Islet precursor cell (in vitro differentiated cells): ENCODE measurements at regions not wholly inside any gene's neighbourhood (a gene's known extent, or its start where the extent isn't known, plus 50 kb on each side); places are given as distances from the start of the nearest gene placed in this dataset.

ENCODE experiments used
- DNase-seq: peaks from one replicate; pipeline ENCODE4 v3.0.0-alpha.2; 2018

DNA sequence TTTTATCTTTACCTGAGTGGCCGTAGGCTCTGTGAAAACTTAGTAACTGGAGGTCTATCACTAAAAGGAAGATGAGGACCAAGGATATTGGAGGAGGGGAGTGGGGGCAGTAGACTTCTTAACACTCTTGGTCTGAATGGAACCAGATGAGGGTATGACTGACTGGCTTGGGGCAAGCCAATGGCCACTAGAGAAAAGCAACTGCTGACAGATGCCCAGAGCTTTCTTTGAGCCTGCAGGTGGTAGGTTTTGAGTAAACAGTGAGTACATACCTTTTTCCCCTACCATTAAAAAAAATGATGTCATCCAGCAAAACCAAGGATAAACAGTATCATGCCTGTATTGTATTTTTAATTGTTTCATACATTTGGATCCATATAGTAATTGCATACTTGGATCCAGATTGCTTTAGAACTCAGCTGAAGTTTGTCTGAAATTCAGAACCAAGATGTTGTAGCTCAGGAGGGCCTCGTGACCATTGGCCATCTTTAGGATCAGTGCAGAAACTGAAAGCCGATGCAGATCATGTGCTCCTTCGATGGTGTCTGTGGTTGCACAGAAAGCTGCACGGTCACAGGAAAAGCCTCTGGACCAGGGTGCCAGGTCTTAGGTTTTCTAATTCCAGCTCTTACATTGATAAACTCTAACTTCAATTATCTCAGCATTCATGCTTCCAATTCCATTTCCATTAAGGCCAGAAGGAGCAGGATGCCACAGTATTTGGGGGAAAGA is 131.0 kb downstream of the PDGFRA start:
- no peak for DNase-seq

DNA sequence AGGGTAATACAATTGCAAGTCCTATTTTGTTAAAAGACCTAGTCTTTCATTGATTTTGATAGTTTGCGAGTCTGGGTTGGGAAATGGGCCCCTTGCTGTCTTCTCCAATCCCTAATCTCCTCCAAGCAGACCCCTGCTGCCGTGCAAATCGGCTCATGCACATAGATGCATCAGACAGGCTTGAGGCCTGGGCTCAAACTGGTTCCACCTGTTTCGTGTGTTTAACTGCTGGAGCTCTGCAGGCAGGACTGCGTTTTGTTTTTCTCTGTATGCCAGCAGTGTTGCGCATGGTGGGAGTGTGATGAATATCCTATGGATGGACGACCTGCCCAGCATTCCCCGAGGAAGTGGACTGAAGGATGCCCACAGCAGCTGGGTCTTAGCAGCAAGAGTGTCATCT is 133.9 kb downstream of the PDGFRA start:
- peak; percentile 68 for DNase-seq

DNA sequence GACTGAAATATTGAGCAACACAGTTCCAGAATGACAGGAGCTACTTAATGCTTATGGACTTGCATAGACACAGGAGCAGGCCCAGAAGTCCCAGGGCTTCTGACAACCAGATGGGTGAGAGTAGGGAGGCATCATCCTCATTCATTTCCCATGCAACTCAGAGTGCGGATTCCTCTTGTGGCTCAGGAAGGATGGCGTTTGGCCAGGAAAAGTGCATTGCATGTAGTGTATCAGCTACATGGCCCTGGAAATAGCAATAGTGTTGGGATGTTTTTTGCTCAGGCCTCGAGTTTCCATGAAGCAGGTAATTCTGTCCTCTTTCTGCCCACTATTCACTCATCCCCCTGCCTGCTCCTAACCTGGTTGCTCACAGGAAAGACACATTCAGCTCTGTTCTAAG is 136.6 kb downstream of the PDGFRA start:
- DNase-seq = no peak

DNA sequence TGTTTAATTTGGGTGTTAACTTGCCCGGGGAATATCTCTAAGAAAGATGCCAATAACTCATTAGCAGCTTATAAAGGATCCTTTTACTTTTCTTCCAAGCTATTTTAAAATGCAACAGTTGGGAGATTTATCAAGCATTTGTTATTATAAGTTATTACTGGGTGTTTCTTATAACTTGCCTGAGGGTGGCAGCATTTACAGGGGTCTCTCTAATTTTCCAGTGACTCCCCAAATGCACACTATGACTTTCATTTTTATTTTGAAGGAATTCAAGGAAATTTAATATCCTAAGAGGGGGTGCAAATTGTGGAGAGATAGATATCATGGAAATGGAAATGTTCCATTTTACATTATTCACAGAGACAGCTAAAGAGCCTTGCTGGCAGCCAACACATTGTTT is 138.0 kb downstream of the PDGFRA start:
- DNase-seq = no peak

DNA sequence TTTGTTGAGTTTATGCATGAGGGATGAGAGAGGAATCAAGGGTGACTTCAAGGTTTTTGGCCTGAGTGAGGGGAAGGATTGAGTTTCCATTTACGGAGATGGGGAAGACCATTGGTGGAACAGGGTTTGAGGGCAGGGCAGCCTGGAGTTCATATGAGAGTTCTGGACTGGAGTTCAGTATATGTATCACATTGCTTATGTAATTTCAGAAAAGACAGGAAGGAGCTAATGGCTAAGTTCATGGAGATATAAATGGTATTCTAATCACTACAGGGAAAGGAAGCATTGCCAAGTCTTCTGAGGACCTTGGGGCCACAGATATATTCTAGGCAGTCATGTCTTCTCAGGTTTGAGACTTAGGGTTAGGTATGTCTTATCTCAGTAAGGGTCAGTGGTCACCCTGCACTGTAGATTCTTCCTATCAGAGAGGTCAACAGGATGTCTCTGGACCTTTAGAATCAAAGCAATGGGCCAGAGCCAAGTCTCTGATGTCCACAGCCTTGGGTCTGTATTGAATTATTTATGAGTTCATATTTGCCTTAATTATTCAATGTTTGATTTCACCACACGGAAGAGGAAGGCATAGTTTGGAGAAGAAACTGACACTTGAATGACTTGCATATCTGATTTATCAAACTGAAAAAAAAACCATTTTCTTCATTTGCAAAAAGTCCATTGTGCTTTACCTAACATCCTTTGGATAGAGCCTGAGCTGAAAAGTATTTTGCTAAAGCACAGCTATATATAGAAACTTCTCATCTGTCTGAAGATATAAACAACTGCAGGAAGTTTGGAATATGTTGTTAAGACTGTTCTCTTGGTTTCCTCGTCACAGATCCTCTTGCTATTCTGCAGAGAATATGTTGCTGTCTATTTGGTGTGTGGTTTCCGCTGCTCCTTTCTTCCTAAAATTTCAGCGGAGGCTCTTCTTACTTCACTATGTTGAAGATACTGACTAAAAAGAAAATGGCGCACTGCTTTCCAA is 139.5 kb downstream of the PDGFRA start:
- no peak for DNase-seq

DNA sequence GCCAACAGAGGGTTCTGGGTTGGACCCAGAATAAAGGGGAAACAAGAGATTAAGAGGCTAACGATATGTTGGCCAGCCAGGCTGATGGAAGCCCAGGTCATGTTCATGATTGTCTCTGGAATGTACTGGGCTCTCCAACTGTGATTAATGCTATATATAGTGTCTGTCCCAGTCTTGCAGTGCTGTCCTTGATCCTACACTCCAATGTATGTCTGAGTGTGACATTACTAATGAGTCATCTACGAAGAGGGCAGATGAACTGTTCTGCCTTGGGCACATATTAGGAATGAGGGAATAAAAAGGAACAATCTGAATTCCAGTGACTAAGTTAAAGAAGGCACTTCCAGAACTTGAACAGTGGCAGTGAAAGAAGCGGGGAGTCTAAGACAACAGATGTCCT is 142.1 kb downstream of the PDGFRA start:
- DNase-seq = no peak

DNA sequence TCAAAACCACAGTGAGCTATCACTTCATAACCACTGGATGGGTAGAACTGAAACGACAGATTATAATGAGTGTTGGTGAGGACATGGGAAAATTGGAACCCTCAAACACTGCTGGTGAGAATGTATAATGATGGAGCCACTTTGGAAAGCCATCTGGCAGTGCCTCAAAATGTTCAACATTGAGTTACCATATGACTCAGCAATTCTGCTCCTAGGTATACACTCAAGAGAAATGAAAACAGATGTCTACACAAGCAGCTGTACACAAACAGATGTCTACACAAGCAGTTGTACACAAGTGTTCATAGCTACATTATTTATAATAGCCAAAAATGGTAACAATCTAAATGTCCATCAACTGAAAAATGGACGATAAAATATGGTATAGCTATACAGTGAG is 143.9 kb downstream of the PDGFRA start:
- no peak for DNase-seq

DNA sequence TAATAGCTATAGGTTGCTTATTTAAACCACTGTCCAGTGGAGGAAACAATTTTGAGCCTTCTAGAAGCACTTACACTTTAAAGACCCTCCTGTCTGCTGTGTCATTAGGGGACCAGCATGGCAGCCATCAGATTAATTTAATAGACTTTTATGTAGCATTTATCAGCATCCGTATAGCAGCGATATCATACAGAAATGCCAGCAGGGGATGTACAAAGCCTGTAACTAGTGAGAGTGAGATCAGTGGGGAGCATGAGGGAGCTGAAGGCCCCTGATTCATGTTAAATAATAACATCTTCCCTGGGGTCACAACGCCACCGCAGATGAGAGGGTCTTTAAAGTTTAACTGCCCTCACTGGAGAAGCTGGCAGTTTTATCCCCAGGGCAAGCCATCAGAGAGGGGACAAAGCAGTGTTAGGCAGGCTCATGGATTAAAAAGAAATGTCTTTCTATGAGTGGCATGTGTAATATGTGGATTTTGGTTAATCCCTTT is 144.7 kb downstream of the PDGFRA start:
- DNase-seq = no peak

DNA sequence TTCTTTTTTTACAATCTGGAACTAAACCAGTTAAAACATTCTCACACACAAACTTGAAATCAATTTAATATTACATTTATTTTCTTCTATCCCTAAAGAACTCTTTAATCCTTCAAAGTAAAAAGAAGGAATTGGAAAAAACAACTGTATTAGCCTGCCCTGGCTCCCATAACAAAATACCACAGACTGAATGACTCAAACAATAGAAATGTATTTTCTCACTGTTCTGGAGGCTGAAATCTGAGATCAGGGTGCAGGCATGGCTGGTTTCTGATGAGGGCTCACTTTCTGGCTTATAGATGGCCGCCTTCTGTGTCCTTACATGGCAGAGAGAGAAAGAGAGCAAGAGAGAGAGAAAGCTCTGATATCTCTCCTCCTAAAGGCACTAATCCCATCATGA is 149.4 kb downstream of the PDGFRA start:
- no peak for DNase-seq

DNA sequence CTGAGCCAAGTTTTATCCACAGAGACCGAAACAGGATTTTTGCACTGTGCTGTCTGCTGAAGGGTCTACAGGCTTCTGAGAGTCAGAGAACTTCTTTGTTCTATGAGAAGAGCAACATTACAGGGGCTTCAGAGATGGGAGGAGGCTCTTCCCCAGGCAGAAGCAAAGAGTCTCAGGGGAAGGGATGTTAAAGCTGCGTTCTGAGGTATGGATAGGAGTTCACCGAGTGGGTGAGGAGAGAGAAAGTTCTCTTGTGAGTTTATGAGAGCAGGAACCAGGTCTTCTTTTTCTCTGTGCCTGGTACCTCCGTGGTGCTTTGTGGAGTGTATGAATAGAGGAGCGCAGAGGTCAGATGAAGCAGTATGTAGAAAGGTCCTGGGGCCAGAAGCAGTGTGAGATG is 155.1 kb downstream of the PDGFRA start:
- DNase-seq = no peak

DNA sequence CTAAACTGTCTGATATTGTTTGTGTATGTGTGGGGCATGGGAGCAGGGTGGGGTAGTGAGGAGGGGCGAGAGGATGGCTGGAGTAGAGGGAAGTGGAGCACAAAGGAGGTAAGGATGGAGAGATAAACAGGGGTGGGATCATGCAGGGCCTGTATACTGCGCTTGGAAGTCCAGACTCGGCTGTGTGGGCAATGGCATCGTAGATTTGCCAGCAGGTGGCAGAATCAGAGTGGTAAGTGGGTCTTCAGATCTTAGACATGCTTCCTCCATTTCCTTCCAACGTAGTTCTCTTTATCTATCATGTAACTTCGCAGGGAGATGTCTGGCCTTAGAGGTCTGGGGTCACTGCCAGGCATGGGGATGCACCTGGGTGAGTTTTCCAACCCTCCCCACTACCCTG is 155.5 kb downstream of the PDGFRA start:
- DNase-seq = no peak

DNA sequence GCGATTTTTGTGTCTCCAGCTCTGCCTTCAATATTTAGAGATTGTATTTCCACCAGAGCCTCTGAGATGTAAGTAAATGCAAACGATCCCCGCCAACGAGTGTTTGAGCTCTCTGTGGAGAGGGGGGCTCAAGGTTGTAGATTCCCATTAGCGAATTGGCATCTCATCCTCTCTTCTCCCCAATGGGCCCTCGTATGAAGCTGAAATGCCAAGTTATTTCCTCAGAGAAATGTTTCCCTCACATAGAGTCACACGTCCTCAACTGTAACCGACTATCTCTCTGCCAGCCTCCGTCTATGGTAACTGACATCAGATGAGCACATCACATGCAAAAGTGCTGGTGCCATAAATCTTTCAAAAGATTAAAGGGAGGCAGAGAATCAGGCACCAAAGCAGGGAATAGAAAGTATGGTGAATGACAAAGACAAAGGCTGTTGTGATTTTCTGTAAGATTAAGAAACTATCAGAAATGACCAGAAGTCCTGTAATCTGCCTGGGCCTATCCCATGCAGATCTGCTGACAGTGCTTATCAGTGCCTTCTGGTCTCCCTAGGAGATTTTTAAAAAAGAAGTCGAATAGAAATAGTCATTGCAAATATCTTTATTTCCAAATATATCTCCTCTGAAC is 157.1 kb downstream of the PDGFRA start:
- DNase-seq = no peak

DNA sequence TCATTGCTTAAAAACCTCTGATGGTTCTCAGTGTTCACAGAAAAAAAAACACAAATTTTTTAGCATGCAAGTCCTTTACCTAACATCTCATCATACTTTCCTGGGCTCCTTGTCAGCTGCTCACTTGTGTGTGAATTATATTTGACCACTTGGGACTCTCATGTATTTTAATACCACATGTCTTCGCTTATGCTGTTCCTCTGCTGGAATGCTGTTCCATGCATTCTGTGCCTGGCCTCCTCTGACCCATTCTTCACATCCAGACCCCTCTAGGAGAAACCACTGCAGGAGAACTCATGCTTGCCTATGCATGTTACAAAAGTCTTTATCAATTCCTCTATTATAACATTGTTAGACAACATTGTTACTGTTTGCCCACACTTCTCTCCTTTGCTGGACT is 157.6 kb downstream of the PDGFRA start:
- no peak for DNase-seq

DNA sequence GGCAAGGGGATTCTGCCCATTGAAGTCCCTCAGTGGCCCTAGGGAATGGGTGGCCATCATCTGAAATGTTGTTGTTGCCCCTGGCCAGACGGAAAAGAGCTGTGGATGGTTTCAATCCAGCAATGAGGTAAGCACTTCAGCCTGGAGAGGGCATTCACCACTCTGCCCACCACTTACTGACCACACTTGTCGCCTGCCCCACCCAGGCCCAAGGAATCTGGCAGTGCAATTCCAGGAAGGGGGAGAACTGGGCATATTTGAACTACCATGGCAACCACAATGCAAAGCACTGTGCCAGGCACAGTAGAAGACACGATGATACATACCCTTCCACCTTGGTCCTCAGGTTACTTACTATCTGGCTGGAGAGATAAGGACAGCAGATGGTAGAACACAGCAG is 161.6 kb downstream of the PDGFRA start:
- DNase-seq = no peak

DNA sequence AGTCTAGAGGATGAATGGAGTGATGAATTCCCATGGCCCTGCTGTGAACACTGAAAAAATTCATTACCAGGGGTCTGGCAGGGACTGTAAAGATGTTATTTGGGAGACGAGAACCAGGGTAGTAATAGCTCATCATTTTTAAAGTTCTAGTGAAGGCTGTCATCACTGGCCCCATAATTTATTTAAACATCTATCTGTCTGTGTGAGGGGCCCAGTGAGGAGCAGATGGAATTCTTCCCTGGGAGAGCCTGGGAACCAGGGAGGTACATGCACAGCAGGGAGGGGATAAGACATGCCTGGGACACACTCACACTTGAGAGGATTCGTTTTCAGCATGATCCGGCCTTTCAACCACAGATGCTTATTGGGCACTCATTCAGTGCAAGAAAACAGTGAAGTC is 162.0 kb downstream of the PDGFRA start:
- DNase-seq = no peak

DNA sequence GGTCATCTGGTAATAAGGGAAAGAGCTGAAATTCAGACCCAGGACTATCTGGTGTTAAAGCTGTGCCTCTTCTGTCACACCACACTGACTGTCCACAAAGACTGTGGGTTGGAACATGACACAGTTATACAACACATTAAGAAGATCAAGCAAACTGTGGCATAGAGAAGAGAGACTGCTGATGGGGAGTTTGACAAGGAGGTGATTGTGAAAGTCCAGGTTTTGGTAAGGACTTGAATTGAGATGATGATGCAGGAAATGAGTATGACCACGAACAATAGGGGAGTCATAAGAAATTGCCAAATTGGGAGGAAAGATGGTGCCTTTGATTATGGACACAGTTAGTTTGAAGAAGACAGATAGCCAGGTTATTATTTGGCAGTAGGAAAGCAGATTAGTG is 163.4 kb downstream of the PDGFRA start:
- no peak for DNase-seq

DNA sequence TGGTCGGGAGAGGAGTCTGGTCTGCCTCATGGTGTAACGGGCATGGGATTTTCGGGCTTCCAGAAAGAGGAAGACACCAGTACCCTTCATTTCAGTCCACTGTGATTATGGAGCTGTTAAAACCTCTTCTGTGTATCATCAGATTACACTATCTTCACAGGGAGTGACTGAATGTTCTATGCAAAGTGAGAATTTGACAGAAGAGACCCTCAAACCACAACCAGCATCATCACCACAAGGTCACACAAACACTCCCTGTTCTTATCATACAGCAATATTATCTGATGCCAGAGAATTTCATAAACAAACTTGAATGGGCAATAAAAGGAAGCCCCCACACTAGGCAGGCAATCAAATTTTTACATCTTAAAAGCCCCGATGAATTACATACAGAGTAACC is 164.2 kb downstream of the PDGFRA start:
- DNase-seq = no peak

DNA sequence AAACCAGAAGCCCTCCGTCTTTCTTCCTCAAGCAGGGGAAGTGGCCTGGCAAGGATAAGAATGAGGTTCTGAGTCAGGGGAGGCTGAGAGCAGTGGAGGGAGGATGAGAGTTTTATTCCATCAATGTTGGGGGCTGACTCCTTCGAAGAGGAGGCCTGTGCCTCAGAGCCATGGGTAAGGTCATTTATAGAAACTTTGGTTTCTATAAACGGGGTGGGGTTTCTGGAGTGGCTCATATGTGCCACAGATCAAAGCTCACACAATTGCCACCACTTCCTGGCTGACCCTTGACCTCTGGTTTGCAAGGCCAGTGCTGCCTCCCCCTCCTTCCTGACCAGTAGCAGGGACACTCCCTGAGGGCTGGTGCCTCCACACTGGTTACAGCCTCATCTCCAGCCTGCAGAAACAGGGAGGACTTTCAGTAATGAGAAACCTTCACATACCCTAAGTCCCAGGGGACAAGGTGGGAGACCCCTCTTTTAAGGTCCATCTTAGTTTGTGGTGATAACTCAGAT is 166.0 kb downstream of the PDGFRA start:
- DNase-seq = no peak

DNA sequence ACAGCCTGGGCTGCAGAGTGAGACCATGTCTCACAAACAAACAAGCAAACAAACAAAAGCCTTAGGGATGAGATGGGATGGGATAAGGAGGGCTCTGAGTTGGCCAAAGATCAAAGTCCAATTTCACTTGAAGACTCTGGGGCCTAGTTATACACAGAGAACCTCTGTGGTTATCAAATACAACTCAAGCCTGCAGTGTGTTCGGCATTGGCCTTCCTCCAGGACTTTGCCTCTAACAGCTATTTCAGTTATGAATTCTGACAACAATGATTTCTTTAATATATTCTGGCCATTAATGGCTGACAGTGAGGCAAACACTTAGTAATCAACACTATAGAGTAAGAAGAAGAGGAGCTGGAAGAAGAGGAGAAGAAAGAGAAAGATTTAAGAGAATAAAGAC is 171.1 kb downstream of the PDGFRA start:
- DNase-seq = no peak

DNA sequence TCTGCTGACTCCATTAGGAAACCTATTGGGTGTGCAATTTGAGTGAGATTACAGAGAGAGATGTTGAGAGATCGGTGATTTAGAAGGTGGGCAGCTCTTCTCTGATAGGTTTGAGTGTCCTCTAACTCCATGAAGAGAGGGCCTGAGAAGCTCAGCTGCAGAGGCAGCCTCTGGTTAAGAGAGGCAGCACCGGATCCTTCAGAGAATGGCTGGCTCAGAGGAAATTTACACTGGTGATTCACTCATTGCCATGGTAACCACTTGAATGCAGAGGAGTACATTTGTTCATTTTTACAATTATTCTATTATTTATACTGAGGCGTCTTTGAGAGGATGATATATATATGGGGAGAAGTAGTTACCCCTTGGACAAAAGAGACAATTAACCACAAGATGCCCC is 171.7 kb downstream of the PDGFRA start:
- no peak for DNase-seq

DNA sequence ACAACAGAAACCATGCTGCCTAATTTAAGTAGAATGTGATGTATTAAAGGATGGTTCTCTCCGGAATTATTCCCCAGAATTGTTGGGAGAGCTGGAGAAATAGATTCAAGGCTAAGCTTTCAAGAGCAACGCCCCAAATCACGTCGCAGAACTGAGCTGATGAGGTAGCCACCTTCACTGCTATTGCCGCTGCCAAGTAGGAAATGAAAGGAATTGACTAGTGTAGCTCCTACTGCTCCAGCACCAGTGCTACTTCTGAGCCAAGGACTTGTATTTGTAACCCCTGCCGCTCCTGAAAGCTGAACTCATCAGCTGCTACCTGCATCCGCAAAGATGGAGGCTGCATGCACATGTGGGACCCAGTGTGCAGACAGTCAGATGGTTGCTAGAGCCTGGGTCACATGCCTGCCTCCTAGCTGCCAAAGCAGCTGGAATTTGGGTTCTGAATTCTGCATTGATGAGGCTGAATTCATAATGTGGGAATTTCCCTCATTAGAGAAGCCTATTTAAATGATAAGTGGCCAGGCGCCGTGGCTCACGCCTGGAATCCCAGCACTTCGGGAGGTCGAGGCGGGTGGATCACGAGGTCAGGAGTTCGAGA is 173.9 kb downstream of the PDGFRA start:
- DNase-seq = no peak

DNA sequence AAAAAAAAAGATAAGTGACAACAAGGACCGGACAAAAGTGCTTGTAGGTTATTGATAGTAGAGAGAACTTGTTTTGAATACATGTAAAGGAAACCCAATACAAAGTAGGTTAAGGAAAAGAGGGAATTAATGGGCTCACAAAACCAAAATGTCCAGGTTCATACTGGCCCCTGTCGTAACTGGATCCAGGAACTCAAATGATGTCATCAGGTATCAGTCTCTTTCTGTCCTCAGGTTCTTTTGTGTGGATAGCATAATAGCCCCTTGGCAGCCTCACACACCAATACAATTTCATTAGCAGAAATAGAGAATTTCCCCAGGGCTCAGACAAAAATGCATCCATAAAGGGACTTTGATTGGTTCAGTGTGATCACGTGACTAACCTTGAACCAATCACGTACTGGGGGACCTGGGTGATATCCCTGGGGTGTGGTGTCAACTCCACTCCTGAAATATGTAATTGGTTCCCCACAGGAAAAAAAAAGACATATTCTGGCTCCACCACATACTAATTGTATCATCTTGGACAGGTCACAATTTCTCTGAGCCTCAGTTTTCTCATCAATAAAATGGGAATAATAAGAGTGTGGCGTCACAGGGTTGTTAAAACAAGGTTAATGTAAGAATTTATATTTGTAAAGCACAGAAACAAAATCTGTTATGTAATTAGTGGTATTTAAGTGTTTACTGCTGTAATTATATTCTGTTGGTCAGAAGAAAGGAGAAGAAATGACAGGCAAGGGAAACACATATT is 174.8 kb downstream of the PDGFRA start:
- no peak for DNase-seq
